Activated CD8-positive, alpha-beta memory T cell treated with anti-CD3 and anti-CD28 coated beads, Interleukin-2, amount 50 U/mL, for 4 hours (primary cell): ENCODE measurements at regions not wholly inside any gene's neighbourhood (a gene's known extent, or its start where the extent isn't known, plus 50 kb on each side); places are given as distances from the start of the nearest gene placed in this dataset.
"Not testable (repeated sequence)": the region's sequence is repeated elsewhere in the genome, so short reads cannot be mapped to it uniquely, and the experiment has no call there.

Experiments
- DNase-seq: peaks from one replicate; pipeline ENCODE4 v3.0.0-alpha.2; 2020

DNA sequence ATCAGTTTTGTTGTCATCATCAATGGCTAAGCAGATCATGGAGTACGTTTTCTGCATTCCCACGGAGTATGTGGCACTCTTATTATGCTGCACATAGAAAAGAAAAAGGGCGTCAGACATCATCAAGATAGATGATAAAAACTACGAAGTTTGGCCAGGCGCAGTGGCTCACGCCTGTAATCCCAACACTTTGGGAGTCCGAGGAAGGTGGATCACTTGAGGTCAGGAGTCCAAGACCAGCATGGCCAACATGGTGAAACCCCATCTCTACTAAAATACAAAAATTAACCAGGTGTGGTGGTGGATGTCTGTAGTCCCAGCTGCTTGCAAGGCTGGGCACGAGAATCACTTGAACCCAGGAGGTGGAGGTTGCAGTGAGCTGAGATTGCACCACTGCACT is 312.8 kb downstream of the GOLGA6L6 start:
- not testable (repeated sequence) for DNase-seq

DNA sequence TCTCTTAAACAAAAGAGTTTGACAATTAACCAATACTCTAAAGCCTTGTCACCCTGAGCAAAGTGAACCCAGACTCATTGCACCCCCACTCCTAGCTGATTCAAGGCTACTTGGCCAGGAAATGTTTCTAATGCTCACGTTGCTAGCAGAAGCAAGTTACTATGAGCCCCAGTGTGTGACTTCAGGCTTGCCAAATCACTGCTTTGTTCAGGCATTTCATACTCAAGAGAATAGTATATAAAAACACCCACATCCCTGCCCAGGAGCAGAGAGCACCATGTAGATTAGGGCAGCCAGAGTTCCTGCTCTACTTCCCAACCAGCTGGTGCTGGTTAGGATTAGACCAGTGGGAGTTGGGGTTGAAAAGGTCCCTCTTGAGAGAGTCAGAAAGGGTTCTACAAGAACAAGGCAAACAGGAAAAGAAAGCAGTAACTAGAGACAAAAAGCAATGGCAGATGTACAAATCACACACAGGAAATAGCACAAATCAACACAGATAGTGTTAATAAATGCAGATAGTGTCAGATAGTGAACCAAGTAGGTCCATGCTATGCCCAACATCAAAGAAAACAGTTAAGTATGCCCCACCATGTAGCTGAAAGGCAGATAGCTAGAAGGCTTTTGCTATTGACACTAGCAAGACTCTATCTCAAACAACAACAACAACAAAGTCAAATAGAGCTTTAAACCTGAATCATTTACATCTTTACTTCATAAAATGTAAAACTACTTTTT is 314.3 kb downstream of the GOLGA6L6 start:
- DNase-seq, result not testable (repeated sequence)

DNA sequence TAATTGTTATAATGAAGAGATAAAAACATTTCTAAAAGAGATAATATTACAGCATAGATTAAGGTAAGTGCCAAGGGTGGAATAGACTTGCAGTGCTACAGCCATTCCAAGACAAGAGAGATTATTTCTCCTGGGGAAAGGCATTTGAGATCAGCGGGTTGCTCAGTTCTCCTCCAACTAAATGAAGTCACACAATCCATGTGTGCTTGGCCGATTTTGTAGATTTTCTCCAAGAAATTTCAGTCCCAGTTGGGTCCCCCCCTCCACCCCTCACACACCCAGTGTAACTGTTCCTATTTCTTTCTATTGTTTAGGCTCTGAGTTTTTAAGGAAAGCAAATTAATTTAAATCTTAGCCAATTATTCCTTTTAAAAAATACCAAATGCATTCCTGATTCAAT is 315.1 kb downstream of the GOLGA6L6 start:
- DNase-seq, result not testable (repeated sequence)

DNA sequence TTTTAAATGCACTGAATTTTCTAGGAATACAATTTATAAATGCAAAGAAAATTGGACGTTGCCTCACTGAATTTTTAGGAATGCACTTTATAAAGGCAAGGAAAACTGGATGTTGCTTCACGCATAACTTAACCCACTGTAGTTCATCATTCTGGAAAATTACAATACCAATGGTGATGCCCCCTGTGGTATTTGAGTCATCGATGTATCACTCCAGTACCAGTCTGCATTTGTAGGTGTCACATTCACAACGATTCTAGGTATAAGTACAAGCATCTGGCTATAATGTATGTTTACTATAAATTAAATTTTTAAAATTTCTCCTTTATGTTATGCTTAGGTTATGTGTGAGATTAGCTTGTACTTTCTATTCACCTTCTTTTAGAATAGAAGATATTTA is 320.5 kb downstream of the GOLGA6L6 start:
- DNase-seq, result not testable (repeated sequence)

DNA sequence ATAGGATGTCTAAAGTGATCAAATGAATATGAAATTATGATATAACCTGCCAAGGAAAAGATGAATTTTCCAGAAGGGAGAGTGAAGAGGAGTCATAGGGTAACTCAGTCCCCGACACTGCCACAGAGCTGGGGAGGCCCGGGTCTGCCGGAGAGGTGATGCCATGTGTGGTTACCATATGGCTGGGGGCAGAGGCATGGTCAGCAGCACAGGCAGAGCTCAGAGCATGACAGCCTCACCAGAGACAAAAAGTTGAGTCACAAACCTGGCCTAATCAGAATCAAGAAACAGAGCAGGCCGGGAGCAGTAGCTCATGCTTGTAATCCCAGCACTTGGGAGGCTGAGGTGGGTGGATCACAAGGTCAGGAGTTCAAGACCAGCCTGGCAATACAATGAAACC is 322.4 kb downstream of the GOLGA6L6 start:
- DNase-seq, result not testable (repeated sequence)

DNA sequence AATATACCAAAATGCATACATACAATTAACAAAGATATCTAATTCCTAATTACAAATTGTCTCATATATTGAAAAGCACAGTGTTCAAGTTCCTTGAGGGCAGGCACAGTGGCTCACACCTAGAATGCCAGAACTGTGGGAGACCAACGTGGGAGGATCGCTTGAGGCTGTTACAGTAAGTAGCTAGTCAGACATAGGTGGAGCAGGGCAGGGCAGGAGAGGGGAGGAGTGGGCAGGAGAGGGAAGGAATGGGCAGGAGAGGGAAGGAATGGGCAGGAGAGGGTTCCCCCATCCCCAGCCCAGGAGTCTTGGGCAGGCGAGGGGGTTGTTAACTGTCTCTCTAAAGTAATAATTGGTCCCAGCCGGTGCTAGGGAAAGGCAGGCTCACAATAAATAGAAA is 325.9 kb downstream of the GOLGA6L6 start:
- DNase-seq, result not testable (repeated sequence)

DNA sequence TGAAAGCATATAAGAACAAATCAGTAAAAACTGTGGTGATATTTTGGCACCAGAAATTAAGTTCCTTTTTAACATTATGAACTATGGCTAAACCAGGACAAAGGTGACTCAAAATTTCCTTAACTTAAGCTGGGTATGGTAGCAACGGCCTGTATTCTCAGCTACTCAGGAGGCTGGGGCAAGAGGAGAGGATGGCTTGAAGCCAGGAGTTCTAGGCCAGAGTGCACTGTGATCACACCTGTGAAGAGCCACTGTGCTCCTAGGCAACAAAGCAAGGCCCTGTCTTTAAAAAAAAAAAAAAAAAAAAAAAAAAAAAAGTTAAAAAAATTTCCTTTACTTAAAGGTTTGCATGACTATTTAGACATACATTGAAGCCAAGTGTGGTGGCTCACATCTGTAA is 327.5 kb downstream of the GOLGA6L6 start:
- DNase-seq, result not testable (repeated sequence)

DNA sequence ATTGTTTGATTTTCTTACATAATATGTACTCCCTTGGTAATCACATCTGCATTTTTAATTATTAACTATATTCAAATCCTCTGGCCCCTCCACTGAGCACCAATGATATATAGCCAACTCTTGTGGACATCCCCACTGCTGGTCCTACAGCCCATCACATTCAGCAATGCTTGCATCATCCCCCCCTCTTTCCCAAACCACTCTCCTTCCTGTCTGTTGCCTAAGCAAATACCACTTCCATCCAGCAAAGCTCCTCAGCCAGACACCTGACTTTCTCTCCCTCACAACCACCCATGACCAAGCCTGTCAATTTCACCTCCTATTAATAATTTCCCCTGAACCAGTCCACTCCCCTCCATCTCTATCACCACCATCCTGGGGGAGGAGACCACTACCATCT is 330.1 kb downstream of the GOLGA6L6 start:
- DNase-seq, result not testable (repeated sequence)

DNA sequence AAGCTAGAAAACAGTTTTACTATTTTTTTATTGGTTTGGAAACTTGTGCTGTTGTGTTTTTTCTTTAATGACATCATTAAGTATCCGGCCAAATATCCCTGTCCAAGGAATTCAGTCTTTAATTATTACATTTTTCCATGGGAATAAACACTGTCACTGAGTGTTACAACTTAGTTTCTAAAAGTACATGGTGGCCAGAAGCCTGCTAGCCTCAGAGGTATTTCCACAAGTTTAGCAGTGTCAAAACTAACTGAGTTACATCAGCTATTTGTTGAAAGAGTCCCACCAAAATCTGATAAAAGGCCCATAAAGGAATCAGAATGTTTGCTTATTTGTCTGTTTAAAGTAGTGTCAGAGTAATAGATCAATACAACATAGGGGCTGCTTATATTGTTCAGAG is 331.6 kb downstream of the GOLGA6L6 start:
- DNase-seq, result not testable (repeated sequence)

DNA sequence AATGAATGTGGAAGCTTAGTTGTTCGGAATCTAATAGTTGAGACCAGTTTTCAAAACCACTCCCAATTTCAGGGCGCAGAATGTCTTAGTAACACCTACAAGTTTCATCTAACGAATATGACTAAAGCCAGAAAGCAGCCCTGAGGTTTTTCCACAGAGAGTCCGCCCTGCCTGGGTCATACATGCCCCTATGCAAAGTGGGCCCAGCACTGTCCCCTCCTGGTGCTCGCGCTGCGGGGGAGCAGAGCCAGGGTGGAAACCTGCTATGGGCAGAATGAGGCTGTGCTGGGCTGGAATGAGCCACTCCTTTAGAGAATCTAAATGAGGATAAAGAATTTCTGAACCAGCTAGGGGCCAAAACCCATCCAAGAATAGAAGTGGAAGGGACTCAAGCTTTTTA is 334.0 kb downstream of the GOLGA6L6 start:
- not testable (repeated sequence) for DNase-seq

DNA sequence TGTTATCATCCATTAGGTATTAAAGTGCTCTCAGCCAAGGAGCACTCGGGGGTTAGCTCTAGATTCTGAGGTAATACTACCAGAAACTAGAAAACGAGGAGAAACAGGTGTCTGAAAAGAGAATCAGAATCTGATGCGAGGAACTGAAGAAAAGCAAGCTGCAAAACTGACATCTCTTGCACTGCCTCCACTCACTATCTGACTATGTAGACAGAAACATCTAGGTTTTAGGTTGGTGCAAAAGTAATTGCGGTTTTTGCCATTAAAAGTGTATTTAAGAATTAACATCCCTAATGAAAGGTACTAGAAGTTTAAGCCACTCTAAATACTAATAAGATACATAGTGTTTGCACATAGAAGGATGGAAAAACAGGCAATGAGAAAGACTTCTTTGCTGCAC is 334.4 kb downstream of the GOLGA6L6 start:
- not testable (repeated sequence) for DNase-seq

DNA sequence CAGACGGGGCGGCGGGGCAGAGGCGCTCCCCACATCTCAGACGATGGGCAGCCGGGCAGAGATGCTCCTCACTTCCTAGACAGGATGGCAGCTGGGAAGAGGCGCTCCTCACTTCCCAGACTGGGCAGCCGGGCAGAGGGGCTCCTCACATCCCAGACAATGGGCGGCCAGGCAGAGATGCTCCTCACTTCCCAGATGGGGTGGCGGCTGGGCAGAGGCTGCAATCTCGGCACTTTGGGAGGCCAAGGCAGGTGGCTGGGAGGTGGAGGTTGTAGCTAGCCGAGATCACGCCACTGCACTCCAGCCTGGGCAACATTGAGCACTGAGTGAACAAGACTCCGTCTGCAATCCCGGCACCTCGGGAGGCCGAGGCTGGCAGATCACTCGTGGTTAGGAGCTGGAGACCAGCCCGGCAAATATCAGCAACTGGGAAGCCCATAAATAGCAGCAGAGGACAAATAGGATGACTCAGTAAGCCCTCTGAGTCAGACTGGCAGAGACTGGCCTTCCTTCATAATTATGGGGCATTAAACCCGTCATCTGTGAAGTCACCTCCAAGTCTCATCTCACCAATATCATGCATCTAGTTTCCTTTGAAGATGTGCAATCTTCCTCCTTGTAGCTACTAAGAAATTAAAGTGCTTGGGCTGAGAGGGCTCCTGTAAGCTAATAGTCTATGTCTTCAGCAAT is 337.3 kb downstream of the GOLGA6L6 start:
- not testable (repeated sequence) for DNase-seq

DNA sequence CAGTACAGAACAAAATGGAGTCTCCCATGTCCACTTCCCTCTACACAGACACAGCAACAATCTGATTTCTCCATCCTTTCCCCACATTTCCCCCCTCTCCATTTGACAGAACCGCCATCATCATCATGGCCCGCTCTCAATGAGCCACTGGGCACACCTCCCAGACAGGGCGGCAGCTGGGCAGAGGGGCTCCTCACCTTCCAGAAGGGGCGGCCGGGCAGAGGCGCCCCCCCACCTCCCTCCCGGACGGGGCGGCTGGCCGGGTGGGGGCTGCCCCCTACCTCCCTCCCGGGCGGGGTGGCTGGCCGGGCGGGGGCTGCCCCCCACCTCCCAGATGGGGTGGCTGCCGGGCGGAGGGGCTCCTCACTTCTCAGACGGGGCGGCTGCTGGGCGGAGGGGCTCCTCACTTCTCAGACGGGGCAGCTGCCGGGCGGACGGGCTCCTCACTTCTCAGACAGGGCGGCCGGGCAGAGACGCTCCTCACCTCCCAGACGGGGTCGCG is 337.9 kb downstream of the GOLGA6L6 start:
- not testable (repeated sequence) for DNase-seq

DNA sequence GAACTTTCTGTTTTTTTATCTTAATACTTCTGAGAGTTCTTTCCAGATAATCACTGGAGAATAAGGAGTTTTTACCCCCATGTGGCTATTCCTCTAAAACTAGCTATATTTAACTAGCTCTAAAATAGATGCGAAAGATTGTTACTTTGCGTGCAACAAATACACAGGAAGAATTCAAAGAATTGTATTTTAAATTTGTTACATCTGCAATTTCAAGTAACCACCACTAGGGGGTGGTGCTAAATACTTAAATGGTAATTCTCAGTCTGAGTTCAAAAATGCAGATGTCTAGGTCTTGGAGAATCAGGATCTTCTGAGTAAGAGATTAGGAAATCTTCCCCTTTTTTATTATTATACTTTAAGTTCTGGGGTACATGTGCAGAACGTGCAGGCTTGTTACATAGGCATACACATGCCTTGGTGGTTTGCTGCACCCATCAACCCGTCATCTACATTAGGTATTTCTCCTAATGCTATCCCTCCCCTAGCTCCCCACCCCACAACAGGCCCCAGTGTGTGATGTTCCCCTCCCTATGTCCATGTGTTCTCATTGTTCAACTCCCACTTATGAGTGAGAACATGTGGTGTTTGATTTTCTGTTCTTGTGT is 346.9 kb downstream of the GOLGA6L6 start:
- DNase-seq, result not testable (repeated sequence)

DNA sequence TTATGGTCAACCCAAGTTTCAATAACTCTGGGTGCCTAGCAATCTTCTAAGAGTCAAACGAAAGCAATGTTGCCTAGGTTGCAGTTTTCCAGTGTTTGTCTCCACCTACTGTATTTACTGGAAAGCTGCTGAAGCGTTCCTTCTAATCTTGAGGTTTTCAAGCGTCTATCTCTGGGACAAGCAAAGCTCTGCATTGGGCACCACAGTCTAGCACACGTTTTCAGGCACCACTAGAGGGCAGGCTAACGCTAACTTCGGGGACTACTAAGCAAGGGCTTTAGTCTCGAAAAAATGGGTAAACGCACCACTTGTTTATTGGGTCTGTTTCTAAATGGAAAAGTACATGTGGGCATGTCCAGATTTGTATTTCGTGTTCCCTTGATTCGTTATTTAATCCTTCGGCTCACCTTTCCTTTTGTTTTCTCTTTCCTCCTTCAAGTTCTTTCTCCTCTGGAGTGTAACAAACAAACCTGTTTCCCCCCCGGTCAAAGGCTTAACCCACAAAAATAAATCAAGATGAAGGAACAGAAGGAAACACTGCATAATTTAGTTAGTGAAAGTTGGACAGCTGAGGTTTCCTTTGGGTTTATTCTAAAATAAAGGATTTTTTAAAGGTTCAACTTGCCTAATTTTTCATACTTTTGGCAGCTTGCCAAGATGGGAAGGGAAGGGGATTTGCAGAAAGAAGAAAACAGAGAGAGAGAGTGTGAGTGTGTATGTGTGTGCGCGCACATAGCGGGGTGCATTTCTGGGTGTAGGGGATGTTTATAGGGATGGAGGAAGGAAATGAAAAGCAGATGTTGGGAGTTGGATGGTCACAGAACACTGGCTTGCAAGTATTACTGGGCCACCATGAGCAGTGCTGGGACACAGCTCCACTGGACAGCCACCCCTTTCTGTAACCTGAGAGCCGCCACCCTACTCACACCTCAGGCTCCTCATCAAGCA is 348.3 kb downstream of the GOLGA6L6 start:
- DNase-seq, result peak; percentile 29

DNA sequence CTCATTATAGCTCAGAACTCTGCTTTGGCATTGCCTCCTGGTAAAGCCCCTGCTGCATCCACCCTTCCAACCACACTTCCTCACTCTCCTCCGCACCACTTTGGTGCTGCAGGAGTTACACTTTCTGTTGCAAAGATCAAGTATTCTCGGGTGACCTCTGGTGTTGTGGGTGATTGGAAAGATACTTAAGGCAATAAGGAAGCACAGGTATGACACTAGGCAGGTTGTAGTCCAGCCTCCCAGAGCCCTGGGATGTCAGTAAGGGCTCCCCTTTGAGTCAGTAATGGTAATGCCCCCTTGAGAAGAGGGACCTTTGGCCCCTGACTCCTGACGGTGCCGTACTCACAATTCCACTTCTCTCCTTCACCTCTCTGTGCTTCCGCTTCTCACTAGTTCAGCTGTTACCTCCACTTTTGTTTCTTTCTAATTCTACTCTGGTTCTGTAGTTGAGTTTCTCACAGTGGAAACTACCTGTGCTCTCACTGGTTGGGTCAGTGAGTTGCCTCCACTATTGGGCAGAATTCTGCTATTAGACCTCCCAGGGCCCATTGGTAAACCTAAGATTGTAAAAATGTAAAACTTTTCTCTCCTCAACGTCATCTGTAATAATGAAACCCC is 350.0 kb downstream of the GOLGA6L6 start:
- not testable (repeated sequence) for DNase-seq

DNA sequence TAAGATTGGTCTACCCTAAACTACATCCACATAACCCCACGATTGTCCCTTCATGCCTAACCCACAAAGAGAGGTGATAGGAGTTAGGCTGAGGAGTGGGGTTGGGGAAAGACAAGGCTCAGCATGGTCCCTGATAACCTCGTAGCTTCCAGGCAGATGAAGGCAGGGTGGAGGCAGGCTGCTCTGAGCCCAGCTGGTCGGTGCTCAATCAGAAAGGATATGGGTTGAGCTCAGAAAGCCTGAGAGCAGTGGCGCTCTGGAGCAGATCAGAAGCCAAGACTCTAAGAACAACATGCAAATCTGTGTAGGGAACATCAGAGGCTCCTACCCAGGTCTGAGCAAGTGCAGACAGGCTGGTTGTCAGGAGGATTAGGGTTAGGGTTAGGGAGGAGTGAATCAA is 353.0 kb downstream of the GOLGA6L6 start:
- not testable (repeated sequence) for DNase-seq

DNA sequence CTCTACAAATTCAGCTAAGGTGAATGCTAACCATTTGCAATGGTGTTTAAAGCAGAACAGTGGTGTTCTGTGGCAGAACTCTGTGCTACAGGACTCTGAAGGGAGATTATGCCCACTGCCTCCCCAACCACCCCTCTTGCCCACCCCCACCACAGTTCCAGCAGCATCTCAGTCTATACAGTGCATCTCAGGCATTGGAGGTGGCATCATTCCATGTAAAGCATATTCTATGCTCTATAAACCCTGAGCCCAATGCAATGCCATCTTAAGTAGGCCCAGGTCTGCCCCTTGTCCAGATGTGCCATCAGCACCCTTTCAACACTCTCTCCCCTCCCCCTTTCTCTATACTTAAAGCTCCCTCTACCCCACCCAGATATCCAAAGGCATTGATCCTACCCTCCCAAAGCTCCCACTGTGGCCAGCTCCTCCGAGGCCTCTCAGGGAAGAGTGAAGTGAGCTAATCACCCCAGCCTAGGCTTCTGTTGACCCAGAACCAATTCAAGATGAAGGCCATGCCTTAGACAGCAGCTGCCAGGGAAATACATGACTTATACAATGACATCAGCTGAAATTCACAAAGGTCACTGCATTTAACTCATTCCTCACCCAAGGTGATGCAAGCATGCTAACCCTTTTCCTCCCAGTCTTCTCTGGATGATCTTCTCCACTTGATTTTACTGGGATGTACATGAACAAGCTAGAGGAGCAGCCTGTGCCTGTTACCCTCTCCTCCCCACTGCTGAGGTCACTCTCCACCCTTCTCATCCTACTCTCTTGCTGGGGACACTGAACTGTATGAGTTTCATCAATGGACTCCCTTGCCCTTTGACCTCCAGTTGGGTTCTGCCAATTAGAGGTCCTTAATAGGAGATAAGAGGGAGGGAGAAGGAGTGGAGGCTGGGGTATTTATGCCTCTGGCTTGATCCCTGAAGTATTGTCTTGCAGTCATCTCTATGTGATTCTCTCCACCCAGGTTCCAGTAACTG is 353.9 kb downstream of the GOLGA6L6 start:
- not testable (repeated sequence) for DNase-seq

DNA sequence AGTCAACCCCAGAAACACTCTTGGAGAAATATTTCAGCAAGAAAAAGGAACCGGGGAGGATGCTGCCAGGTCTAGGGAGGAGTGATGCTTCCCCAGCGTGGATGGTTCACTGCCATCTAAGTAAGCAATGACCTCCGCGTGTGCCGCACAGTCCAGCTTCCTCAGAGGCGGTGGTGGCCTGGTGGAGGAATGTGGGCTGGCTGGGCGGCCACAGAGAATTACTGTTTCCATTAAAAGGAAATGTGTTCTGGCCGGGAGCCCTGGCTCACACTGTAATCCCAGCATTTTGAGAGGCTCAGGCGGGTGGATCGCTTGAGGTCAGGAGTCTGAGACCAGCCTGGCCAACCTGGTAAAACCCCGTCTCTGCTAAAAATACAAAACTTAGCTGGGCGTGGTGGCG is 356.7 kb downstream of the GOLGA6L6 start:
- DNase-seq, result not testable (repeated sequence)

DNA sequence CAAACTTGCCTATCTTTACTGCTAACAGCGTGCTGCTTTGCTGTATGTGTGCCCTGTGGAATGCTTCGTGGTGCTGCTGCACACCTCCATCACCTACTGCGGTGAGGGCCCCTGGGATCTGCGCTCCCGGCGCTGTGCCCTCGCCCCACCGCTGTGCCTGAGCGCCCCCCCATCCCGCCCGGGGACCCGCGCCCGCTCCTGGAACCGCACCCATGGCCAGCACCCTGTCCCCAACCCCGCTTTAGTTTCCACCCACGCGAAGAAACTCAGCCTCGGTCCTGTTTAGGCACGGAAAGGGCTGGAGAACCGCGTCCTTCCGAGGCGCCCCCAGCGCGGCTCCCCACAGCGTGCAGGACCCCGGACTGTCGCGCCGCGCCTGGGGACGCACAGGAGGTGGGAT is 373.4 kb downstream of the GOLGA6L6 start:
- DNase-seq, result not testable (repeated sequence)

DNA sequence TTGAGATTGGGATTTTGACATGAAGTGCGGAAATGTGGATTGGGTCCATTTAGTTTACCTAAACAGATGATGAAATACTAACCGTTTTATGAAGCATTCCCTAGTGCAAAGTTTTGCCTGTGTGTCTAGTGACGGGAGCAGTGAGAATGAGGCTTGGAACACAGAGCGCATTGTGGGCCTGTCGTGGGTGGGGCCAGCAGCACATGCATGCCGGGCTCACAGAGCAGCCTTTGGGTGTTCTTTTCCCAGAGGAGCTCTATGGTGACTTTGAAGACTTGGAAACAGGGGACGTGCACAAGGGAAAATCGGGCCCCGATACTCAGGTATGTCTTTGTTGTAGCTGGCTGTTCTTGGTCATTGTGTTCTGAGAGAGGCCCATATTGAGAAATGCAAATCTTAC is 388.1 kb downstream of the GOLGA6L6 start:
- not testable (repeated sequence) for DNase-seq
